ENCODE measurements at regions not wholly inside any gene's neighbourhood (a gene's known extent, or its start where the extent isn't known, plus 50 kb on each side); places are given as distances from the start of the nearest gene placed in this dataset.
"Not testable (repeated sequence)": the region's sequence is repeated elsewhere in the genome, so short reads cannot be mapped to it uniquely, and the experiment has no call there.

GRCh38 chr6:27775796-27776184, 136.4 kb downstream of the OR2B2 start:
- no peak for ATAC-seq
- no peak for TF ChIP-seq ZFP30 (CRISPR knock-in tag; IDR thresholded peaks at IDR 0.05)
- no peak for TF ChIP-seq ESRRG (CRISPR knock-in tag; IDR thresholded peaks at IDR 0.05)
- TF ChIP-seq CSDC2 (CRISPR knock-in tag; IDR thresholded peaks at IDR 0.05) = no peak
- no peak for TF ChIP-seq GLIS3 (CRISPR knock-in tag; IDR thresholded peaks at IDR 0.05)
- no peak for TF ChIP-seq ISL1 (CRISPR knock-in tag; IDR thresholded peaks at IDR 0.05)
- TF ChIP-seq BACH2 (CRISPR knock-in tag; IDR thresholded peaks at IDR 0.05; ENCODE audit: borderline replicate concordance) = no peak
- no peak for TF ChIP-seq OSR1 (CRISPR knock-in tag; IDR thresholded peaks at IDR 0.05)
- TF ChIP-seq TCF4 (CRISPR knock-in tag; IDR thresholded peaks at IDR 0.05; ENCODE audit: borderline replicate concordance) = no peak
- TF ChIP-seq SNAI2 (CRISPR knock-in tag; IDR thresholded peaks at IDR 0.05) = no peak
- TF ChIP-seq TSHZ2 (CRISPR knock-in tag; IDR thresholded peaks at IDR 0.05) = no peak
- TF ChIP-seq, protein P1, sequence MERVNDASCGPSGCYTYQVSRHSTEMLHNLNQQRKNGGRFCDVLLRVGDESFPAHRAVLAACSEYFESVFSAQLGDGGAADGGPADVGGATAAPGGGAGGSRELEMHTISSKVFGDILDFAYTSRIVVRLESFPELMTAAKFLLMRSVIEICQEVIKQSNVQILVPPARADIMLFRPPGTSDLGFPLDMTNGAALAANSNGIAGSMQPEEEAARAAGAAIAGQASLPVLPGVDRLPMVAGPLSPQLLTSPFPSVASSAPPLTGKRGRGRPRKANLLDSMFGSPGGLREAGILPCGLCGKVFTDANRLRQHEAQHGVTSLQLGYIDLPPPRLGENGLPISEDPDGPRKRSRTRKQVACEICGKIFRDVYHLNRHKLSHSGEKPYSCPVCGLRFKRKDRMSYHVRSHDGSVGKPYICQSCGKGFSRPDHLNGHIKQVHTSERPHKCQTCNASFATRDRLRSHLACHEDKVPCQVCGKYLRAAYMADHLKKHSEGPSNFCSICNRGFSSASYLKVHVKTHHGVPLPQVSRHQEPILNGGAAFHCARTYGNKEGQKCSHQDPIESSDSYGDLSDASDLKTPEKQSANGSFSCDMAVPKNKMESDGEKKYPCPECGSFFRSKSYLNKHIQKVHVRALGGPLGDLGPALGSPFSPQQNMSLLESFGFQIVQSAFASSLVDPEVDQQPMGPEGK (CRISPR knock-in tag; IDR thresholded peaks at IDR 0.05; ENCODE audit: borderline replicate concordance) = no peak
- no peak for TF ChIP-seq ZC3H10 (CRISPR knock-in tag; IDR thresholded peaks at IDR 0.05)

- ATAC-seq = not testable (repeated sequence)
These were observed 136.9 kb downstream of the OR2B2 start for GRCh38 chr6:27775138-27775795.

DNA sequence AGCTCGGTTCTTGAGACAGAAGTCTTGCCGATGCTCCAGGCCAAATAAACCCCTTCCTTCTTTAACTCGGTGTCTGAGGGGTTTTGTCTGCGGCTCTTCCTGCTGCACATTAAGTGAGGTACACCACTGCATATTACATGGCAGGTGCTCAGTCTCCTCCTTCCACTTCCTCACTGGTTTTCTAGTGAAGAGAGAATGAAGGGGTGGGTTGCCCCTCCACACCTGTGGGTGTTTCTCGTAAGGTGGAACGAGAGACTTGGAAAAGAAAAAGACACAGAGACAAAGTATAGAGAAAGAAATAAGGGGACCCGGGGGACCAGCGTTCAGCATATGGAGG, 138.0 kb downstream of the OR2B2 start:
- not testable (repeated sequence) for ATAC-seq

DNA sequence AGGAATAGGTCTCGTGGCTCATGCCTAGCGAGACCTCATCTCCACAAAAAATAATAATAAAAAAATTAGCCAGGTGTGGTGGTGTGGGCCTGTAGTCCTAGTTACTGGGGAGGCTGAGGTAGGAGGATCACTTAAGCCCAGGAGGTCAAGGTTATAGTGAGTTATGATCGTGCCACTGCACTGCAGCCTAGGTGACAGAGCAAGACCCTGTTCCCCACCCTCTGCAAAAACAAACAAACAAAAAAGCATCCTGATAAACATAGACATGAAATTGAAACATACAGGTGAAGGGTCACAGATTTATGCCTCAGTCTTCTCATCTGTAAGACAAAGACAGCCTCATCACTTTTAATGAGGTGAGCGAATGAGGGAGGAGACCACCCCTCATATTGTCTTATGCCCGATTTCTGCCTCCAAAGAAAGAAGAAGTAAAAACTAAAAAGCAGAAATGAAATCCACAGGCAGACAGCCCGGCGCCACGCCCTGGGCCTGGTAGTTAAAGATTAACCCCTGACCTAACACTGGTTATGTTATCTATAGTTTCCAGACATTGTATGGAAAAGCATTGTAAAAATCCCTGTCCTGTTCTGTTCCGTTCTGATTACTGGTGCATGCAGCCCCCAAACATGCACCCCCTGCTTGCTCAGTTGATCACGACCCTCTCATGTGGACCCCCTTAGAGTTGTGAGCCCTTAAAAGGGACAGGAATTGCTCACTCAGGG, 138.5 kb downstream of the OR2B2 start:
- not testable (repeated sequence) for ATAC-seq

DNA sequence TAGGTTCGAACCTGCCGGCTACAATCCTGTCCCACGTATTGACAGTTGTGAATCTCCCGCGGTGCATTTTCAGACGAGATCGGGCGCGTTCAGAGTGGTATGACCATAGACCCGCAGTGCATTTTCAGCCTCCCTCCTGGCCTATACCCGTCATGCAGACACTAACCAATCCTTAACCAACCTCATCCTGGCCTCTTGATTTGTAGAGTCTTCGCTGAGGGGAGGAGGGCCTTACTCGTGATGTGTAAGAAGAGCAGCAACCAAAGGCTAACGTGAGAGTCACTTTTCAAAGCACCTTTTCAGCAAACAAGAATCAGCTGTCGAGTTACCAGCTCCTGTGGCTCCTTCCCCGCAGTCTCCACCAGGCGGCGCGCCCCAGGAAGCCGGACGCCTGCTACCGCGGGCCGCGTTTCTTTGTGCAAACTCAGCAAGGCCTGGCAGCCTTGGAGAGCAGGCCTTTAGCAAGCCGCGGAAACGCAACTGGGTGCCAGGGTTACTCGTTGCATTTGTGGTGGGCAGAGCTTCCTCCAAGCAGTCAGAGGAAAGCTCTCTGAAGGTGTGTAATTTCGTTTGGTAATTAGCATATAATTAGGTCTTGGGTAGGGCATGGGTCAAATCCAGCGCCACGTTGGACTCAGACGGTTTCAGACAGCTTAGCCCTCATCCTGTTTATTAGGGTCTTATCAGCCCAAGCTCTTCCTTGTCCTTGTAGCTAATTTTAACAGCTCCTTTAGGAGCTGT, 139.8 kb downstream of the OR2B2 start:
- TF ChIP-seq RARB (CRISPR knock-in tag; IDR thresholded peaks at IDR 0.05) (no peak), ZFP3 (CRISPR knock-in tag; IDR thresholded peaks at IDR 0.05) (no peak), ZNF565 (CRISPR knock-in tag; conservative IDR thresholded peaks at IDR 0.05; ENCODE audit: low read depth) (no peak), ESRRG (CRISPR knock-in tag; IDR thresholded peaks at IDR 0.05) (no peak), ZC3H10 (CRISPR knock-in tag; IDR thresholded peaks at IDR 0.05) (no peak)
- TF ChIP-seq, protein P2, sequence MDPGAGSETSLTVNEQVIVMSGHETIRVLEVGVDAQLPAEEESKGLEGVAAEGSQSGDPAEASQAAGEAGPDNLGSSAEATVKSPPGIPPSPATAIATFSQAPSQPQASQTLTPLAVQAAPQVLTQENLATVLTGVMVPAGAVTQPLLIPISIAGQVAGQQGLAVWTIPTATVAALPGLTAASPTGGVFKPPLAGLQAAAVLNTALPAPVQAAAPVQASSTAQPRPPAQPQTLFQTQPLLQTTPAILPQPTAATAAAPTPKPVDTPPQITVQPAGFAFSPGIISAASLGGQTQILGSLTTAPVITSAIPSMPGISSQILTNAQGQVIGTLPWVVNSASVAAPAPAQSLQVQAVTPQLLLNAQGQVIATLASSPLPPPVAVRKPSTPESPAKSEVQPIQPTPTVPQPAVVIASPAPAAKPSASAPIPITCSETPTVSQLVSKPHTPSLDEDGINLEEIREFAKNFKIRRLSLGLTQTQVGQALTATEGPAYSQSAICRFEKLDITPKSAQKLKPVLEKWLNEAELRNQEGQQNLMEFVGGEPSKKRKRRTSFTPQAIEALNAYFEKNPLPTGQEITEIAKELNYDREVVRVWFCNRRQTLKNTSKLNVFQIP (CRISPR knock-in tag; IDR thresholded peaks at IDR 0.05; ENCODE audit: borderline replicate concordance, low read depth) = no peak
- TF ChIP-seq, protein P1 (CRISPR knock-in tag; IDR thresholded peaks at IDR 0.05; ENCODE audit: borderline replicate concordance) = no peak
- peak; percentile 100 for ATAC-seq
